GM23338 (cell line): ENCODE measurements at regions not wholly inside any gene's neighbourhood (a gene's known extent, or its start where the extent isn't known, plus 50 kb on each side); places are given as distances from the start of the nearest gene placed in this dataset.

Source experiments
- ATAC-seq: fragments of 200-7000 bp; cut with Tn5 transposase; 3 replicates; pipeline ENCODE4 v1.9.1; 2020
- DNase-seq: peaks from one replicate; pipeline ENCODE4 v3.0.0-alpha.2; 2015; ENCODE audit warnings: low spot score
- H2AFZ ChIP-seq: fragments of 200-600 bp; sonication (generic); 2 replicates; pipeline ENCODE4 v1.8.0; 2016; ENCODE audit warnings: antibody characterized with exemption, mild to moderate bottlenecking, moderate library complexity
- H3F3A ChIP-seq: fragments of 200-600 bp; sonication (generic); replicated peaks from 2 replicates; pipeline ENCODE4 v1.8.0; 2017; ENCODE audit warnings: antibody characterized with exemption, mixed run types, low read depth
- H3K27ac ChIP-seq: fragments of 200-600 bp; sonication (generic); 2 replicates; pipeline ENCODE4 v1.6.1; 2016; ENCODE audit warnings: low read depth
- H3K27me3 ChIP-seq: fragments of 200-600 bp; sonication (generic); 2 replicates; pipeline ENCODE4 v1.8.0; 2016; ENCODE audit warnings: mild to moderate bottlenecking, mixed run types, moderate library complexity; ENCODE audit not compliant: insufficient read depth
- H3K36me3 ChIP-seq: fragments of 200-600 bp; sonication (generic); 2 replicates; pipeline ENCODE4 v1.8.0; 2016; ENCODE audit warnings: mild to moderate bottlenecking; ENCODE audit not compliant: insufficient read depth
- H3K4me1 ChIP-seq: fragments of 200-600 bp; sonication (generic); 2 replicates; pipeline ENCODE4 v1.8.0; 2016; ENCODE audit warnings: mild to moderate bottlenecking, moderate library complexity; ENCODE audit not compliant: insufficient read depth
- H3K4me2 ChIP-seq: fragments of 200-600 bp; sonication (generic); 2 replicates; pipeline ENCODE4 v1.7.1; 2017; ENCODE audit warnings: mixed run types
- H3K4me3 ChIP-seq: fragments of 200-600 bp; sonication (generic); 2 replicates; pipeline ENCODE4 v1.6.1; 2016; ENCODE audit warnings: mixed run types
- H3K79me2 ChIP-seq: fragments of 200-600 bp; sonication (generic); replicated peaks from 2 replicates; pipeline ENCODE4 v1.8.0; 2017; ENCODE audit warnings: mild to moderate bottlenecking; ENCODE audit not compliant: insufficient read depth
- H3K9me2 ChIP-seq: fragments of 200-600 bp; sonication (generic); 2 replicates; pipeline ENCODE4 v1.8.0; 2017; ENCODE audit not compliant: insufficient read depth
- H4K20me1 ChIP-seq: fragments of 200-600 bp; sonication (generic); replicated peaks from 2 replicates; pipeline ENCODE4 v1.8.0; 2017; ENCODE audit warnings: mild to moderate bottlenecking; ENCODE audit not compliant: insufficient read depth
- H3K27ac Mint-ChIP-seq: 2 replicates; pipeline ENCODE4 v1.8.0; 2020; ENCODE audit warnings: inconsistent platforms, mild to moderate bottlenecking, moderate library complexity, mixed read lengths
- H3K27me3 Mint-ChIP-seq: 3 replicates; pipeline ENCODE4 v1.8.0; 2022; ENCODE audit warnings: low read depth, mild to moderate bottlenecking, moderate library complexity, mixed read lengths, inconsistent platforms; ENCODE audit not compliant: insufficient read depth, poor library complexity
- H3K36me3 Mint-ChIP-seq: 3 replicates; pipeline ENCODE4 v1.8.0; 2021; ENCODE audit warnings: low read depth, mild to moderate bottlenecking, inconsistent platforms, moderate library complexity, mixed read lengths
- H3K4me1 Mint-ChIP-seq: 3 replicates; pipeline ENCODE4 v1.8.0; 2020; ENCODE audit warnings: mild to moderate bottlenecking, inconsistent platforms, mixed read lengths
- H3K4me3 Mint-ChIP-seq: 3 replicates; pipeline ENCODE4 v1.8.0; 2021; ENCODE audit warnings: moderate library complexity, mild to moderate bottlenecking, inconsistent platforms, mixed read lengths
- H3K9me3 Mint-ChIP-seq: 3 replicates; pipeline ENCODE4 v1.8.0; 2020; ENCODE audit warnings: moderate library complexity, mild to moderate bottlenecking, inconsistent platforms, mixed read lengths
- CREB1 ChIP-seq: fragments of 250-450 bp; sonication (Bioruptor Pico); IDR thresholded peaks from 2 replicates; pipeline ENCODE4 v1.5.0; 2020; ENCODE audit warnings: low read depth, mild to moderate bottlenecking, moderate library complexity
- ETS1 ChIP-seq: IDR thresholded peaks from 2 replicates; pipeline ENCODE4 v1.6.1; 2016; ENCODE audit warnings: antibody characterized with exemption
- EZH2 ChIP-seq: fragments of 200-600 bp; sonication (generic); IDR thresholded peaks from one replicate; pipeline ENCODE4 v1.8.0; 2017; ENCODE audit warnings: antibody characterized with exemption, mild to moderate bottlenecking, low read depth; ENCODE audit not compliant: unreplicated experiment
- EZH2phosphoT487 ChIP-seq: fragments of 200-600 bp; sonication (generic); IDR thresholded peaks from one replicate; pipeline ENCODE4 v1.8.1; 2018; ENCODE audit warnings: antibody characterized with exemption; ENCODE audit not compliant: unreplicated experiment
- JUNB ChIP-seq: IDR thresholded peaks from one replicate; pipeline ENCODE4 v1.6.1; 2016; ENCODE audit warnings: antibody characterized with exemption; ENCODE audit not compliant: unreplicated experiment
- POLR2AphosphoS5 ChIP-seq: IDR thresholded peaks from 2 replicates; pipeline ENCODE4 v1.6.1; 2016; ENCODE audit warnings: antibody characterized with exemption, low read depth
- STAT1 ChIP-seq: IDR thresholded peaks from one replicate; pipeline ENCODE4 v1.6.1; 2016; ENCODE audit warnings: antibody characterized with exemption; ENCODE audit not compliant: unreplicated experiment
- TF ChIP-seq, protein P1 (sequence below): fragments of 250-450 bp; sonication (Bioruptor Pico); IDR thresholded peaks from 2 replicates; pipeline ENCODE4 v1.5.0; 2020; ENCODE audit warnings: mild to moderate bottlenecking, moderate library complexity

- ATAC-seq: peak; percentile 2
- no peak overlapping the region for H3K27ac Mint-ChIP-seq
- H3K36me3 ChIP-seq: no peaks in the 10 kb centered on the region
- peak overlapping the region; percentile 98 for H3K4me2 ChIP-seq
- no peaks in the 10 kb centered on the region for H4K20me1 ChIP-seq
- H3K4me3 Mint-ChIP-seq: peak overlapping the region; percentile 85
- peak; percentile 58 for DNase-seq
- peaks cover 48% of the 10 kb centered on the region for H3K4me1 ChIP-seq
- H3K4me3 ChIP-seq: peak overlapping the region; percentile 86
- H3K27me3 ChIP-seq: peaks cover 100% of the 10 kb centered on the region
- peaks cover 45% of the 10 kb centered on the region for H3K4me1 Mint-ChIP-seq
- TF ChIP-seq EZH2phosphoT487: peak; percentile 52
- TF ChIP-seq ETS1: no peak
- TF ChIP-seq, protein P1, sequence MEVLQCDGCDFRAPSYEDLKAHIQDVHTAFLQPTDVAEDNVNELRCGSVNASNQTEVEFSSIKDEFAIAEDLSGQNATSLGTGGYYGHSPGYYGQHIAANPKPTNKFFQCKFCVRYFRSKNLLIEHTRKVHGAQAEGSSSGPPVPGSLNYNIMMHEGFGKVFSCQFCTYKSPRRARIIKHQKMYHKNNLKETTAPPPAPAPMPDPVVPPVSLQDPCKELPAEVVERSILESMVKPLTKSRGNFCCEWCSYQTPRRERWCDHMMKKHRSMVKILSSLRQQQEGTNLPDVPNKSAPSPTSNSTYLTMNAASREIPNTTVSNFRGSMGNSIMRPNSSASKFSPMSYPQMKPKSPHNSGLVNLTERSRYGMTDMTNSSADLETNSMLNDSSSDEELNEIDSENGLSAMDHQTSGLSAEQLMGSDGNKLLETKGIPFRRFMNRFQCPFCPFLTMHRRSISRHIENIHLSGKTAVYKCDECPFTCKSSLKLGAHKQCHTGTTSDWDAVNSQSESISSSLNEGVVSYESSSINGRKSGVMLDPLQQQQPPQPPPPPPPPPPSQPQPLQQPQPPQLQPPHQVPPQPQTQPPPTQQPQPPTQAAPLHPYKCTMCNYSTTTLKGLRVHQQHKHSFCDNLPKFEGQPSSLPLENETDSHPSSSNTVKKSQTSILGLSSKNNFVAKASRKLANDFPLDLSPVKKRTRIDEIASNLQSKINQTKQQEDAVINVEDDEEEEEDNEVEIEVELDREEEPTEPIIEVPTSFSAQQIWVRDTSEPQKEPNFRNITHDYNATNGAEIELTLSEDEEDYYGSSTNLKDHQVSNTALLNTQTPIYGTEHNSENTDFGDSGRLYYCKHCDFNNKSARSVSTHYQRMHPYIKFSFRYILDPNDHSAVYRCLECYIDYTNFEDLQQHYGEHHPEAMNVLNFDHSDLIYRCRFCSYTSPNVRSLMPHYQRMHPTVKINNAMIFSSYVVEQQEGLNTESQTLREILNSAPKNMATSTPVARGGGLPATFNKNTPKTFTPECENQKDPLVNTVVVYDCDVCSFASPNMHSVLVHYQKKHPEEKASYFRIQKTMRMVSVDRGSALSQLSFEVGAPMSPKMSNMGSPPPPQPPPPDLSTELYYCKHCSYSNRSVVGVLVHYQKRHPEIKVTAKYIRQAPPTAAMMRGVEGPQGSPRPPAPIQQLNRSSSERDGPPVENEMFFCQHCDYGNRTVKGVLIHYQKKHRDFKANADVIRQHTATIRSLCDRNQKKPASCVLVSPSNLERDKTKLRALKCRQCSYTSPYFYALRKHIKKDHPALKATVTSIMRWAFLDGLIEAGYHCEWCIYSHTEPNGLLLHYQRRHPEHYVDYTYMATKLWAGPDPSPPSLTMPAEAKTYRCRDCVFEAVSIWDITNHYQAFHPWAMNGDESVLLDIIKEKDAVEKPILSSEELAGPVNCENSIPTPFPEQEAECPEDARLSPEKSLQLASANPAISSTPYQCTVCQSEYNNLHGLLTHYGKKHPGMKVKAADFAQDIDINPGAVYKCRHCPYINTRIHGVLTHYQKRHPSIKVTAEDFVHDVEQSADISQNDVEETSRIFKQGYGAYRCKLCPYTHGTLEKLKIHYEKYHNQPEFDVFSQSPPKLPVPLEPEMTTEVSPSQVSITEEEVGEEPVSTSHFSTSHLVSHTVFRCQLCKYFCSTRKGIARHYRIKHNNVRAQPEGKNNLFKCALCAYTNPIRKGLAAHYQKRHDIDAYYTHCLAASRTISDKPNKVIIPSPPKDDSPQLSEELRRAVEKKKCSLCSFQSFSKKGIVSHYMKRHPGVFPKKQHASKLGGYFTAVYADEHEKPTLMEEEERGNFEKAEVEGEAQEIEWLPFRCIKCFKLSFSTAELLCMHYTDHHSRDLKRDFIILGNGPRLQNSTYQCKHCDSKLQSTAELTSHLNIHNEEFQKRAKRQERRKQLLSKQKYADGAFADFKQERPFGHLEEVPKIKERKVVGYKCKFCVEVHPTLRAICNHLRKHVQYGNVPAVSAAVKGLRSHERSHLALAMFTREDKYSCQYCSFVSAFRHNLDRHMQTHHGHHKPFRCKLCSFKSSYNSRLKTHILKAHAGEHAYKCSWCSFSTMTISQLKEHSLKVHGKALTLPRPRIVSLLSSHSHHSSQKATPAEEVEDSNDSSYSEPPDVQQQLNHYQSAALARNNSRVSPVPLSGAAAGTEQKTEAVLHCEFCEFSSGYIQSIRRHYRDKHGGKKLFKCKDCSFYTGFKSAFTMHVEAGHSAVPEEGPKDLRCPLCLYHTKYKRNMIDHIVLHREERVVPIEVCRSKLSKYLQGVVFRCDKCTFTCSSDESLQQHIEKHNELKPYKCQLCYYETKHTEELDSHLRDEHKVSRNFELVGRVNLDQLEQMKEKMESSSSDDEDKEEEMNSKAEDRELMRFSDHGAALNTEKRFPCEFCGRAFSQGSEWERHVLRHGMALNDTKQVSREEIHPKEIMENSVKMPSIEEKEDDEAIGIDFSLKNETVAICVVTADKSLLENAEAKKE: no peak
- TF ChIP-seq CREB1 (CRISPR knock-in tag): no peak
- TF ChIP-seq POLR2AphosphoS5: no peak
- TF ChIP-seq STAT1: no peak
- TF ChIP-seq EZH2: peak; percentile 93
- TF ChIP-seq JUNB: no peak
- H3K79me2 ChIP-seq: no peaks in the 10 kb centered on the region
- peaks cover 6% of the 10 kb centered on the region; the same call in 1 of the 2 replicates for H3F3A ChIP-seq
- H3K27ac ChIP-seq: no peak overlapping the region
- H3K9me2 ChIP-seq: no peaks in the 10 kb centered on the region
- peaks cover 98% of the 10 kb centered on the region for H3K27me3 Mint-ChIP-seq
- no peaks in the 10 kb centered on the region for H3K36me3 Mint-ChIP-seq
- peak overlapping the region; percentile 100 for H2AFZ ChIP-seq
- H3K9me3 Mint-ChIP-seq: 0 out of 3 replicates have a peak, but pooled peaks cover 4% of the 10 kb centered on the region
Measured at GRCh38 chr1:217135987-217136894, 413.0 kb upstream of the ESRRG start.
